GM21423 (cell line): ENCODE measurements at regions not wholly inside any gene's neighbourhood (a gene's known extent, or its start where the extent isn't known, plus 50 kb on each side); places are given as distances from the start of the nearest gene placed in this dataset.
"Not testable (repeated sequence)": the region's sequence is repeated elsewhere in the genome, so short reads cannot be mapped to it uniquely, and the experiment has no call there.

Experiments
- ATAC-seq: cut with Tn5 transposase; IDR thresholded peaks from one replicate; pipeline ENCODE4 v1.9.1; 2021; ENCODE audit warnings: mild to moderate bottlenecking, moderate library complexity; ENCODE audit not compliant: unreplicated experiment

- no peak for ATAC-seq
These were observed 240.9 kb upstream of the ZNF521 start for GRCh38 chr18:25592804-25593360.

- ATAC-seq: no peak
These were observed 238.5 kb upstream of the ZNF521 start for GRCh38 chr18:25590456-25590855.

DNA sequence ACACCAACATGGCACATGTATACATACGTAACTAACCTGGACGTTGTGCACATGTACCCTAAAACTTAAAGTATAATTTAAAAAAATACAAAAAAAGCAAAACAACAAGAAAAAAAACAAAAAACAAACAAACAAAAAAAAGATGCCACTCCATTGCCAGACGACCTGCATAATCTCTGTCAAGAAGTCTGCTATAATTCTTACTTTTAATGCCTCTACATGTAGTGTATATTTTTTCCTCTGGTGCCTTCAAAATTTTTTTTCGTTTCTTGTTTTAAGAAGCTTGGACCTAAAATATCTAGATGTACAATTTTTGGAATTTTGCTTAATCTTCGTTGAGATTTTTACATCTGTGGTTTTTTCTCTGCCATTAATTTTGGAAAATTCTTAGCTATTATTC is 235.6 kb upstream of the ZNF521 start:
- ATAC-seq: no peak

GRCh38 chr18:25568986-25569385 is 217.0 kb upstream of the ZNF521 start:
- no peak for ATAC-seq

- ATAC-seq: no peak
These were observed 212.1 kb upstream of the ZNF521 start for GRCh38 chr18:25563816-25564683.

GRCh38 chr18:25563346-25563745 is 211.4 kb upstream of the ZNF521 start:
- ATAC-seq: no peak

DNA sequence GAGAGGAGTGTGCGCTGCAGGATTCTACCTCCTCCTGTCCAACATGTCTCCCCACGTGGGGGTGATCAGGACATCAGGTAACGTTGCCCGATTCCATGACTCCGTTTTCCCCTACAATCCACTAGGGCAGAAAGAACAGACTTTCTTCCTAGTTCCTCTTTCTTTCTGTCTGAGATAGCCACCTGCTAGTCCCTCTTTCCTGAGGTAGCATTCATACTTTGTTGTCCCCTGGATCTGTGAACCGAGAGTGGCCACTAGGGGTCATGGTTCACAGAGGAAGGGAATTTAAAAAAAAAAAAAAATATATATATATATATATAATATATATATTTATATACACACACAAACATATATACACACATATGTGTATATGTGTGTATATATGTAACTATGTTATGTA is 210.0 kb upstream of the ZNF521 start:
- ATAC-seq: no peak

DNA sequence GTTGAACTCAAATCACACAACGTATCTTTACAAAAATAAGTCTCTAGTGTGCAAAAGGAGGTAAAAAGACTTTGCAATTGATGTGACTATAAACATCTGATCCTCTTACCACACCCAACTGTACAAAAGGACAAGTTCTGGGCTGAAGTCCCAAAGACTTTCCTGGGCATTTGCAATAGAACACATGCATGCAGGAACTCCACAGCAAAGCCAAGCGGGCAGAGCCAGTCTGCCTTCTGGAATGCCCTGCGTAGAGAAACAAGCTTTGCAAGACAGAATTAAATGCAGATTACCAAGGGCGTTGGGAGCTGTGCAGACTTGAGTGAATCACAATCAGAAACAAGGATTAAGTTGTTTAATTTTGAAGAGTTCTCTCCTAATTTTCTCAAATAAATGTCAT is 208.4 kb upstream of the ZNF521 start:
- no peak for ATAC-seq

- ATAC-seq: no peak
These were observed 205.0 kb upstream of the ZNF521 start for GRCh38 chr18:25557011-25557410.

DNA sequence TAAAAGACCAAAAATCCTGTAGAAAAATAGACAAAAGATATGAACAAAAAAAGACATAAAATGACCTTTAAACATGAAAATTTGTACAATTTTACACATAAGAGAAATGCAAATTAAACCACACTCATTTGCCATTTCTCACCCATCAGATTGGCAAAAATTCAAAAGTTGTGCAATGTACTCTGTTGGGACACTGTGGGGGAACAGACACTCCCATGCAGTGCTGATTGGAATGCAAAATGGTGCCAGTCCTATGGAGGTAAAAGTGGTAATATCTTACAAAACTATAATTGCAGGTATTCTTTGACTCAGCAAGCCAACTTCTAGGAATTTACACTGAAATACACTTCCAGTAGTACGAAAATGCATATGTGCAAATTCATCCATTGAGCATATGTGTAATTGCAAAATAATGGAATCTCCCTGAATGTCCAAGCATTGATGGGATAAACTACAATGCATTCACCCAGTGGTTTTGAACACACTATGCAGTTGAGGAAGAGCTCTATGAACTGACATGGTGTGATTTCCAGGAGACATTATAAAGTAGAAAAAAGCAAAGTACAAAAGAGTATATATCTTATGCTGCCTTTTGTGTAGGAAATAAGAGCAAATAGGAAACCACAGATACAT is 201.8 kb upstream of the ZNF521 start:
- no peak for ATAC-seq

DNA sequence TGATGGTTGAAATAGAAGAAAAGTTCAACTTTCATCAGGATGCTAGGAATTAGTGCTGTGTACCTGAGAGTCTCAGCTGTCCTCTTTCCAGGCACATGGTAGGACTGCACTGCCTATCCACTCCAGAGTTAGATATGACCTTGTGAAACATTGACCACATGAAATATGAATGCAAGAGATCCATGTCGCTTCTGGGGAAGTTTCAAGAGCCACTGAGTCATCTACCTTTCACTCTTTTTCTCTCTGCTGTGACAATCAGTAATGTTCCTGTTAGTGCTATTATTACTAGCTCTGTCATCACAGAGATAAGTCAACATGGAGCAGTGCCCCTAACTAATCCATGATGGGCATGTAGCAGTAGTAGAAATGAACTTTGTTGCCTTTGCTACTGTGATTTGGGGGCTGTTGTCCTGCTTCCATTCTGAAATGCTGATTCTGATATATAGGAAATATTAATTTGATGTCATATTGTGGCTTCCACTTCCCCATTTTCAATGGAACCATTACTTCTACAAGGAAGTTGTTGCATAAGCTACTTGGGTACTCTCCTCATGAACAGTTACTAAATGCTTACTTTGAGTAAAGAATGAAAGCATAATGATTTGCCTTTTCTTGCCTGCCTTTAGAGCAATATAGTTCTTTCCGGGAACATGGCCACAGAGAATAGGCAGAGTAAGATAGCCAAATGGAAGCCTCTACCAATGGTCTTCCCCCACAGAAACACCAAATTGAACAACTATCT is 192.8 kb upstream of the ZNF521 start:
- no peak for ATAC-seq

- no peak for ATAC-seq
These were observed 186.4 kb upstream of the ZNF521 start for GRCh38 chr18:25538175-25538922.

DNA sequence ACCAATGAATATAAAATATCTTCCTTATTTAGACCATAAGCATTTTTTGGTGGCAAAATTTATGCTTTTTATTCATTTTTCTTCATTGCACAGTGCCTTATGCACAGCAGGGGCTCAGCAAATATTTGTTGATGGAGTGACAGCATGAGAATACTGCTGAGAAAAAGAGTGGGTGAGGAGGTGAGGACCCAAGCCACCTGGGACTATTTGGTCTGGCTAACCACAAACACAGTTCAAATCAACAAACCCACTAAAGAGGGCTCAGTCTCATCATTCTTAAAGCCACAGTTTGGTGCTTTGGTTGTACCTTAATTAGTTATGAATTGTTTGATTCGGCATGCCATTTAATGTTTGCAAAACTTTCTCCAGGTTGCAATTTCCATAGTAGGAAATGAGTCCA is 183.5 kb upstream of the ZNF521 start:
- ATAC-seq: no peak

- ATAC-seq: no peak
These were observed 182.4 kb upstream of the ZNF521 start for GRCh38 chr18:25534401-25534800.

DNA sequence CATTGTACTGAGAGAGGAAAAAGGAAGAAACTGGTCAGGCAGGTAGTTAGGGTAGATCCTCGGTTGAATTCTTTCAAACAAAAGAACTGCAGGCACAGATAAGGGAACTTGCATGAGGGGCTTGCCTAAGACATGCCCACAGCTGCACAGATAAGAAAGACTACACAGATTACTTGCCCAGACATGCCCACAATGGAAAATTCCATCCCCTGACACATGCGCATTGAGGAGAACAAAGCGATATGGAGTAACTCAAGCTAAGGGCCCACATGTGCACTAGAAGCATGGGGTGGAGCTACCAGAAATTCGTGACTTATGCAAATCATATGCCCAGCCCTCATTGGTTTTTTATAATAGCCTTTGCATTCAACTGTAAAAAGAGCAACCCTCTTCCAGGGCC is 181.3 kb upstream of the ZNF521 start:
- no peak for ATAC-seq

- ATAC-seq: no peak
These were observed 179.2 kb upstream of the ZNF521 start for GRCh38 chr18:25531207-25531606.

GRCh38 chr18:25525789-25526188 is 173.8 kb upstream of the ZNF521 start:
- ATAC-seq: not testable (repeated sequence)

DNA sequence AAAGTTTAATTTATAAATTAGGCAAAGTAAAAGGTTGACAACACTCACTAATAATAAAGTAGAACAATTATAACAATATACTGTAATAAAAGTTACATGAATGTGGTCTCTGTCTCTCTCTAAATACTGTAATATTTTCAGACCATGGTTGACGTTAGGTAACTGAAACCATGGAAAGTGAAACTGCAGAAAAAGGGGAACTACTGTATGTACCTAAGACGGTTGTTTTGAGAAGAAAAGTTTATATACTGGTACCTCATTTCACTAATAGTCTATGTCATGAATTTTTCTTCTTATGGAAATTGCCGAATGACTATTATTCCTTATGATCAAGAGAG is 166.7 kb upstream of the ZNF521 start:
- ATAC-seq: peak; percentile 97

GRCh38 chr18:25517881-25518715 is 166.1 kb upstream of the ZNF521 start:
- ATAC-seq: peak; percentile 36
